OCI-LY7 (cell line): ENCODE measurements at regions not wholly inside any gene's neighbourhood (a gene's known extent, or its start where the extent isn't known, plus 50 kb on each side); places are given as distances from the start of the nearest gene placed in this dataset.

ENCODE experiments used
- BruUV-seq: library from RNA; stranded (reverse); fragments of 400-500 nt; replicated peaks from 2 replicates; lab custom pipeline; 2021; lab: Mats Ljungman, UMichigan
- CTCF ChIA-PET: fragments of 300-600 bp; sonication (Branson Sonifier 250); formaldehyde crosslinking; loops from one replicate; lab custom pipeline; 2022; ENCODE audit warnings: antibody characterized with exemption; ENCODE audit not compliant: unreplicated experiment; lab: Charles Lee
- POLR2A ChIA-PET: fragments of 300-600 bp; sonication (Branson Sonifier 250); formaldehyde crosslinking; loops from one replicate; lab custom pipeline; 2022; ENCODE audit warnings: antibody characterized with exemption; lab: Charles Lee
- DNase-seq: peaks from one replicate; pipeline ENCODE4 v3.0.0-alpha.2; 2015; ENCODE audit warnings: low spot score
- H2AFZ ChIP-seq: fragments of 200-600 bp; sonication (generic), shearing (Covaris generic); 2 replicates; pipeline ENCODE4 v1.6.1; 2014; ENCODE audit warnings: mild to moderate bottlenecking, antibody characterized with exemption, low read length, moderate library complexity
- H3K27ac ChIP-seq: fragments of 200-600 bp; sonication (generic); 2 replicates; pipeline ENCODE4 v1.5.1; 2014; ENCODE audit warnings: mixed run types, low read depth, mild to moderate bottlenecking, moderate library complexity, low read length, inconsistent platforms; ENCODE audit not compliant: poor library complexity, severe bottlenecking
- H3K36me3 ChIP-seq: fragments of 200-600 bp; sonication (generic); 2 replicates; pipeline ENCODE4 v1.6.1; 2014; ENCODE audit warnings: mild to moderate bottlenecking, antibody characterized with exemption, low read length, moderate library complexity, mixed read lengths; ENCODE audit not compliant: insufficient read depth
- H3K4me1 ChIP-seq: fragments of 200-600 bp; sonication (generic); 2 replicates; pipeline ENCODE4 v1.5.1; 2014; ENCODE audit warnings: mild to moderate bottlenecking, low read length; ENCODE audit not compliant: insufficient read depth, poor library complexity, severe bottlenecking
- H3K4me2 ChIP-seq: fragments of 200-600 bp; sonication (generic); 2 replicates; pipeline ENCODE4 v1.6.1; 2014; ENCODE audit warnings: mild to moderate bottlenecking, low read length
- H3K4me3 ChIP-seq: fragments of 200-600 bp; sonication (generic); 2 replicates; pipeline ENCODE4 v1.5.1; 2014; ENCODE audit warnings: mild to moderate bottlenecking, low read depth, low read length; ENCODE audit not compliant: poor library complexity, severe bottlenecking
- H3K79me2 ChIP-seq: fragments of 200-600 bp; sonication (generic); 2 replicates; pipeline ENCODE4 v1.6.1; 2016; ENCODE audit warnings: low read depth, mild to moderate bottlenecking, low read length, moderate library complexity, mixed read lengths; ENCODE audit not compliant: insufficient read depth
- H3K9me2 ChIP-seq: fragments of 200-600 bp; sonication (generic); 2 replicates; pipeline ENCODE4 v1.6.1; 2016; ENCODE audit warnings: mild to moderate bottlenecking, low read length, mixed read lengths; ENCODE audit not compliant: insufficient read depth
- H3K9me3 ChIP-seq: fragments of 200-600 bp; sonication (generic); 2 replicates; pipeline ENCODE4 v1.6.1; 2014; ENCODE audit warnings: mild to moderate bottlenecking, mixed run types, low read length, mixed read lengths
- H4K20me1 ChIP-seq: fragments of 200-600 bp; sonication (generic); 2 replicates; pipeline ENCODE4 v1.6.1; 2014; ENCODE audit warnings: mild to moderate bottlenecking, antibody characterized with exemption, low read length, moderate library complexity, mixed read lengths; ENCODE audit not compliant: insufficient read depth
- EZH2phosphoT487 ChIP-seq: fragments of 200-600 bp; sonication (generic); IDR thresholded peaks from 2 replicates; pipeline ENCODE4 v1.6.1; 2018; ENCODE audit warnings: low read depth, borderline replicate concordance, mild to moderate bottlenecking, mixed run types, antibody characterized with exemption, low read length, moderate library complexity, mixed read lengths
- intact Hi-C: fragments of 100-400 bp; cut with micrococcal nuclease; formaldehyde crosslinking; loops from one replicate; pipeline ENCODE4 v1.10.0; 2022; ENCODE audit not compliant: unreplicated experiment
- TF ChIP-seq, protein P1 (sequence below): fragments of 200-600 bp; sonication (generic); conservative IDR thresholded peaks from 2 replicates; pipeline ENCODE4 v1.5.1; 2014; ENCODE audit warnings: mild to moderate bottlenecking, antibody characterized with exemption, low read length, moderate library complexity, mixed read lengths

DNA sequence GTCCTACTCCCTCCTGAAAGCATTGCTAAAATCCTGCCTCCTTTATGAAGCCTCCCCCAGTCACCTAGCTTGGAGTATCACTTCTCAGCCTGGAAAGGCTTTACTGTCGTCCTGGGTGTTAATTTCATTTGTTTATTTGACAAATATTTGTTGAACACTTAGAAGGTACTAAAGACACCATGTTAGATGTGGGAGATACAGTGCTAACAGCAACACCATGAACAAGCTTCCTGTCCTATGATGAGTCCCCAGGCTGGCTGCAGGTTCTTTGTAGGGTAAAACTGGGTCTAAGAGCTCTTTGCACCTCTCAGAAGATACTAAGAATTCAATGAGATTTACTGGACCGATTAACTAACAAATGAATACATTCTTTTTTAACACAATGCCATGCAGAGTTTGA is 109.2 kb upstream of the TMEM170B start:
- BruUV-seq: no TSS peak
- Histone ChIP-seq H4K20me1 (no peaks in the 10 kb centered on the region), H3K36me3 (no peaks in the 10 kb centered on the region), H2AFZ (peak overlapping the region; percentile 75), H3K4me3 (no peak overlapping the region), H3K79me2 (no peaks in the 10 kb centered on the region), H3K9me3 (no peaks in the 10 kb centered on the region), H3K27ac (no peak overlapping the region), H3K4me1 (peaks cover 17% of the 10 kb centered on the region), H3K9me2 (no peaks in the 10 kb centered on the region), H3K4me2 (peak overlapping the region; percentile 5; the same call in 1 of the 2 replicates)
- intact Hi-C loops: no loop called here
- peak; percentile 37 for DNase-seq
- TF ChIP-seq, protein P1, sequence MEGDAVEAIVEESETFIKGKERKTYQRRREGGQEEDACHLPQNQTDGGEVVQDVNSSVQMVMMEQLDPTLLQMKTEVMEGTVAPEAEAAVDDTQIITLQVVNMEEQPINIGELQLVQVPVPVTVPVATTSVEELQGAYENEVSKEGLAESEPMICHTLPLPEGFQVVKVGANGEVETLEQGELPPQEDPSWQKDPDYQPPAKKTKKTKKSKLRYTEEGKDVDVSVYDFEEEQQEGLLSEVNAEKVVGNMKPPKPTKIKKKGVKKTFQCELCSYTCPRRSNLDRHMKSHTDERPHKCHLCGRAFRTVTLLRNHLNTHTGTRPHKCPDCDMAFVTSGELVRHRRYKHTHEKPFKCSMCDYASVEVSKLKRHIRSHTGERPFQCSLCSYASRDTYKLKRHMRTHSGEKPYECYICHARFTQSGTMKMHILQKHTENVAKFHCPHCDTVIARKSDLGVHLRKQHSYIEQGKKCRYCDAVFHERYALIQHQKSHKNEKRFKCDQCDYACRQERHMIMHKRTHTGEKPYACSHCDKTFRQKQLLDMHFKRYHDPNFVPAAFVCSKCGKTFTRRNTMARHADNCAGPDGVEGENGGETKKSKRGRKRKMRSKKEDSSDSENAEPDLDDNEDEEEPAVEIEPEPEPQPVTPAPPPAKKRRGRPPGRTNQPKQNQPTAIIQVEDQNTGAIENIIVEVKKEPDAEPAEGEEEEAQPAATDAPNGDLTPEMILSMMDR: no peak
- TF ChIP-seq EZH2phosphoT487: no peak
- POLR2A ChIA-PET: interaction anchor here (0.6 to 2.9 kb wide), 10 partner anchors 10 to 898 kb away, joined by 3 to 10 read pairs (median 3); partner anchors contain the start of gene NEDD9
- CTCF ChIA-PET: interaction anchor here (0.6 kb wide), 1 partner anchor 16 kb away, joined by 3 read pairs; no protein-coding TSS in a partner anchor

DNA sequence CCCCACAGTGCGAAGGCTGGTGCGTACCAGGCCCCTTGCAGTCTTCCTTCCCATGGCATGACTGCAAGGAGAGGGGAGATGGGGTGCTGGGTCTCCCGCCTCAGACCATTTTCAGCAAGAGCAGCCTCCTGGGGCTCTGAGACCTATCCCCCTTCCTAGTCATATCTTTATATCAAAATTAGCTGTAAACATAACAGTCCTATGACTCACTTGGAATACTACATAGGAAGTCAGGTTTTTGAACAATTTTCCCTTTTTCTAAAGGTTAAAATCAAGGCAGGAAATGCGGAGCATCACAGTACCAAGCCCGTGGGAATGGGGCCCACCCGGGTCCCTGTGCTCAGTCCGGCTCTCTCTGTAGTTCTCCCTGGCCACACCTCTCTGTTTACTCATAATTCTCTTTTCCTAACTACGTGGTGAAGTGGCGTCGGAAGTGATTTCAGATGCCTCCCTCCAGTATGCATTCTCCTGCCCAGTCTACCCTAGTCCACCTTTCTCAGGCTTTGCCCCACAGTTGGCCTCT is 109.8 kb upstream of the TMEM170B start:
- H3K79me2 ChIP-seq: no peaks in the 10 kb centered on the region
- no peaks in the 10 kb centered on the region for H3K9me2 ChIP-seq
- H3K4me2 ChIP-seq: no peak overlapping the region
- DNase-seq: no peak
- POLR2A ChIA-PET: interaction anchor here (0.6 to 2.9 kb wide), 9 partner anchors 10 to 293 kb away, joined by 3 to 10 read pairs (median 3); partner anchors contain the start of gene NEDD9
- BruUV-seq: no TSS peak
- peaks cover 17% of the 10 kb centered on the region for H3K4me1 ChIP-seq
- no peak overlapping the region for H3K27ac ChIP-seq
- H3K9me3 ChIP-seq: no peaks in the 10 kb centered on the region
- H3K4me3 ChIP-seq: no peak overlapping the region
- TF ChIP-seq EZH2phosphoT487: no peak
- TF ChIP-seq, protein P1: no peak
- CTCF ChIA-PET: no interaction called here
- intact Hi-C loops: no loop called here
- no peaks in the 10 kb centered on the region for H3K36me3 ChIP-seq
- peak overlapping the region; percentile 75 for H2AFZ ChIP-seq
- H4K20me1 ChIP-seq: no peaks in the 10 kb centered on the region

DNA sequence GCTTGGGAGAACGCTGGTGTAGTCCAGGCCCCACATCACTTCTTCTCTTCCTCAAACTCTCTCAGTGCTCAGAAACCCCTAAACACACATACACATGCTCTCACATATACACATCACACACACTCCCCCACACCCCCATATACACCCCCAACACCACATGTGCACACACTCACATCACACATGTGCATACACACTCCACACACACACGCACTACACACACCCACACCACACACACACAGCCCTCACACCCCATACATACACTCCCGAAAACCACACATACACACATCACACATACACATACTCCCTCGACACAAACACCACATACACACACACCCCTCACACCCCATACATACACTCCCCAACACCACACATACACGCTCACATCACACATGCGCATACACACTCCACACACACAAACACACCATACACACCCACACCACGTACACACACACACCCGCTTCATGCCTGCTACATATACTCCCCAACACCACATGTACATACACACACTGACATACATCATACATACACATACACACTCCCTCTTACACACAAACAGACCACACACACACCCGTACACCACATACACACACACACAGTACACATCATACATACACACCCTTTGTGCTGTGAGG is 110.3 kb upstream of the TMEM170B start:
- Histone ChIP-seq H3K4me1 (peaks cover 17% of the 10 kb centered on the region), H4K20me1 (no peaks in the 10 kb centered on the region), H3K4me3 (no peak overlapping the region), H3K79me2 (no peaks in the 10 kb centered on the region), H2AFZ (no peak overlapping the region), H3K36me3 (no peaks in the 10 kb centered on the region), H3K4me2 (no peak overlapping the region), H3K27ac (no peak overlapping the region), H3K9me3 (no peaks in the 10 kb centered on the region), H3K9me2 (no peaks in the 10 kb centered on the region)
- DNase-seq: no peak
- no TSS peak for BruUV-seq
- ChIA-PET POLR2A (interaction anchor here (0.5 to 2.9 kb wide), 3 partner anchors 13 to 797 kb away, joined by 3 to 9 read pairs (median 5); no protein-coding TSS in a partner anchor), CTCF (interaction anchor here (0.6 kb wide), 1 partner anchor 12 kb away, joined by 4 read pairs; no protein-coding TSS in a partner anchor)
- TF ChIP-seq EZH2phosphoT487: no peak
- TF ChIP-seq, protein P1: no peak
- intact Hi-C loops: no loop called here
